CD4-positive, alpha-beta T cell treated with Interleukin-4 for 4 hours (primary cell): ENCODE measurements at regions not wholly inside any gene's neighbourhood (a gene's known extent, or its start where the extent isn't known, plus 50 kb on each side); places are given as distances from the start of the nearest gene placed in this dataset.
"Not testable (repeated sequence)": the region's sequence is repeated elsewhere in the genome, so short reads cannot be mapped to it uniquely, and the experiment has no call there.

Experiments used
- DNase-seq: peaks from one replicate; pipeline ENCODE4 v3.0.0-alpha.2; 2020

DNA sequence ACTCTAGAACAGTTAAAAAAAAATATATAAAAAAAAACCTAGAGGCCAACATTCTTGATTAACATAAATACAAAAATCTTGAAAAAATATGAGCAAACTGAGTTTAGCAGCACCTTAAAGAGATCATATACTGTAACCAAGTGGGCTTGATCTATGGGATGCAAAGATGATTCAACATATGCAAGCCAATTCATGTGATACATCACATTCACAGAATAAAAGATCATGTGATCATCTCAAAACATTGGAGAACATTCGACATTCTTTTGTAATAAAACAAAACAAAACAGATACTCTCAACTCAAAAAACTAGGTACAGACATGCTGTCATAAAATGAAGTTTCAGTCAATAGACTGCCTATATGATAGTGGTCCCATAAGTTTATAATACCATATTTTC, 165.4 kb upstream of the NDST4 start:
- no peak for DNase-seq

DNA sequence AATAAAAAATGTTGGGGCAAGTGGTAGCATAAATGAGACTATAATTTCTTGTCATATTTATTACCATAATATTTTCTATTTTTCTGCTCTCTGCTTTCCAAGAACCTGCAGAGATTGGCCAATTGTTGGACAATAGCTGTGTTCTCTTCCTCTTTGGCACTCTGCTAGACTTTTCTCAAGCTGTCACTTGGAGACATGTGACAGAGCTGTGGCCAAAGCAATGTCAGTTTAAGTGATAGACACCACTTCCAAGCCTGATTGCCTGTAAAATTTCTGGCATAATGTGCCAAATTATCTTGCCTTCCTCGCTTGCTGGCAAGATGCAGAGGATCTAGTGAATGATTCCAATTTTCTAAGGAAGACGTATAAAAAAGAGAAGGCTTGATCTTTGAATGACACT, 162.2 kb upstream of the NDST4 start:
- no peak for DNase-seq

DNA sequence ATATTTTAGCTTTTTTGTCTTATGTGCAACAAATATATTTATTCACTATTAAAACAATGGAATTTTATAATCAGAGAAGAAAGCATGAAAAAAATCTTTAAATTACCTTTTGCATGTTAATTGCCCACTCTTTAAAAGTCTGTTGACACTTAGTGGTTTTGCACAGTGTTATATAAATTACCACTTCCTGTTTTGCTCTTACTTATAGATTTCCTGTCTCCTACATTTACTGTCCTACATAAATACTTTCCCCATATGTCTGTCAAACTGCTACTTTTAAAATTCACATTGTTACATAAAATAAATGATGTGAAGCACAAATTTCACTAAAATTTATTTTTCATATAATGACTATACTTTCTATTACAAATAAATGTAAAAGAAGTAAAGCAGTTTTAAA, 161.1 kb upstream of the NDST4 start:
- peak; percentile 14 for DNase-seq

DNA sequence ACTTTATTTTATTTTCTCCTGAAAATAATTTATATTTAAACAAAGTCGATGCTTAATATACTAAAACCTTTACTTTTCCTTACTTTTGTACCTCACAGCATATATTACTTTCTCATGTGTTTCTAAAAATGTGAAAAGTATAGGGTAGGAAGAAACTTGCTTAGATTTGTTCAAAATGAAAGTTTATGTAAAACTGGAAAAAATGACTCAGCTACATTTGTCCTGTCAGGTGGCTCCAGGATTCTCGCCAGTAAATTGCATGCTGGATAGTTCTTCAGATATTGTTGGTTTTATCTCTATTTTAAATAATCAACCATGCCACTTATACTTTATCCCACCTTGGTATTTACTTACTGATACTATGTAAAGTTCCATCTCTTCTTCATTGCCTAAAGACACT, 159.2 kb upstream of the NDST4 start:
- no peak for DNase-seq

DNA sequence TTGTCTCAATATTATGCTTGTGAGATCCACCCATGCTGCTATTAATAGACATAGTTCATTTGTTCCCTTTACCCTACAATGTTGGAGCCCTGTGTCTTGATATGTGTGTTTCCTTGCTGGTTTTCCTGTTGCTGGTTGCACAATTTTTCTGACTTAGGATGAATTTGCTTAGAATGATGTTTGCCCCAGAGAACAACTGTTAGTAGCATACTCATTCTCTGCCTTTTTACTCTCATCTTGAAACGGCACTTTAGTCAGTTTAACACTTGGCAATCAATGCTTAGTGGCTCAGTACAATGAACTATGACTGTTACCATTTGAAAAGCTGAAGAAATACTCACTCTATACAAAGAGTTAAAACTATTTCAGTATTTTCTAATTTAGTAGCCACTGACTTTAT, 158.8 kb upstream of the NDST4 start:
- DNase-seq: no peak

DNA sequence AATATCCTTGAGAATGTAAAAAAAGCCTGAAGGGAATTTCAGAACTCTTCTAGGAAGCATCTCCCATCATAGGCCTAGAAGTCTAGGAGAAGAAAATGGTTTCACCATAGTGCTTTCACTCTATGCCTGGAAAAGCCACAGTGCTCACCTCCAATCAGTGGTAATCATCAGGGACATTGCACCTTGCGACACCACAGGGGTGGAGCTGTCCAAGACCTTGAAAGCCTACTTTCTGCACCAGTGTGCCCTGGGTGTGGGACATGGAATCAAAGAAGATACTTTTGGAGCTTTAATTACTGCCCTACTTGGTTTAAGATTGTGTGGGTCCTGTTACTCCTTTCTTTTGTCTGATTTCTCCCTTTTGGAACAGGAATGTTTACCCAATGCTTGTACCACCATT, 146.8 kb upstream of the NDST4 start:
- DNase-seq: no peak

DNA sequence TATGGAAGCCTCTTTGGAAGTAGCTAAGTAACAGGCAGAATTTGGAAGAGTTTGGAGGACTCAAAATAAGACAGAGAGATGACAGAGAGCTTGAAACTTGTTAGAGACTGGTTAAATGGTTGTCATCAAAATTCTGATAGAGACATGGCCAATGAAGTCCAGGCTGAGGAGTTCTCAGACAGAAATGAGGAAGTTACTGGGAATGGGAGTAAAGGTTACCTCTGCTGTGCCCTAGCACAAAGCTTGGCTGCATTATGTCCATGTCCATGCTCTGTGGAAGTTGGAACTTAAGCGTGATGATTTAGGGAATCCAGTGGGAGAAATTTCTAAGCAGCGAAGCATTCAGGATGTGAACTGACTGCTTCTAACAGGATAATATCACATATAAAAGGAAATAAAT, 146.2 kb upstream of the NDST4 start:
- DNase-seq: no peak

DNA sequence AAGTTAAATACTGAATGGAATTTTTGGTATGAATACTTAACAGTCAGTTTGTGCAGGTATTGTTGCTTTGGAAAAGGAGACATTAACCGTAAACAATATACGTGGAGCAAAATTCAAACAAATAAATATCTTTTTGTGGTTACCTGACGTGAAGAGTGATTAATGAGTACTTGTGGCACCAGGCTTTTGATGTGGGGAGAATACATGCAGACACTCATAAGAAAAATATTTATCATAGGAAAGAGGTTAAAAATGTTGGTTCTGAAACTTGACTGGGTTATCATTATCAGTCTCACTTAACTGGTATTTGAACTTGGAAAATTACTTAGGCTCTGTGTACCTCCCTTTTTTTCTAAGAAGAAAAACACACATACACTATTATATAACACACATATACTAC, 136.4 kb upstream of the NDST4 start:
- DNase-seq: no peak

DNA sequence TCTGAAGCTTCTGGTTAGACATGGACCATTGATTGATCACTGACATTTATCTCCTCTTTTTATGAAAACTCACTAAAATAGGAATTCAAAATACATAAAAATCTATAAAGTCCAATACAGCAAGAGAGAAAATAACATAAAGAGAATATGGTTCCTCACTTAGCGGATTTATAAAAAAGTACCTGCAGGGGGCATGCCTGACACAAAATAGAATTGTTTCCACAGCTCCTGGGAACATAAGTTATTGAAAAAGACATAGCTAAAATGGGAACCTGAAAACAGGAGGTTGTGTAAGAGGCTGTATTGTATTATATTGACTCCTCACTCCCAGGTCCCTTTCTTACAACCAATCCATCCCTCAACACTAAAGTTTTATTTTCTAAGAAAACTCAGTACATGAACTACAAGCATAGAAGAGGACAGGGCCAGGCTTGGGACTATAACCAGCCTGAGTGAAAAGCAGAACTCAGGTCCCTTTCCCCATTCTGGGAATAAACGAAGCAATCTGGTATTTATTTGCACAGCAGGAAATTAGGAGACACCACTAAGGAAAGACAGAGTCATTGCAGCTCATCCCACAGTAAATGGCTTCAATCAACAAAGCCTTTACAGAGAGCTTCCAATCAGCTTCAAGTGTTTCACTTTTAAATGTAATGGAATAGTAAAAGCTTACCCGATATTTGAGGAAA, 121.1 kb upstream of the NDST4 start:
- DNase-seq: no peak

DNA sequence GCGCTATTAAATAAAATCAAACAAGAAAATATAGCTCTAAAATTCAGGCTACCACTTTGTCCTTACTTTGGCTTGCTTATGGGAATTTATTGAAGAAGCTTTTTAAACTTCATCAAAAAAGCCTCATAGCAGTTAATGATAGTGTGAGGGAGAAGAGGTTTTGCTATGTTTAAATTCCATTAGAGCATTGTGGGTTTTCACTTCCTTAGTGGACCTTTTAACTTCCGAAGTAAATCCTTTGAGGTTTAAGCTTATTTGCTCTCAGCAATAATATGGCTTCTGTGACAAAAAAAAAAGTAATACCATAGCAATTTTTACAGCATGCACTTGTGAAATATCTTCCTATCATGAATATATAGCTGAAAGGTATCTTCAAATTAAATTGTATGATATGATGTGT, 120.2 kb upstream of the NDST4 start:
- no peak for DNase-seq

DNA sequence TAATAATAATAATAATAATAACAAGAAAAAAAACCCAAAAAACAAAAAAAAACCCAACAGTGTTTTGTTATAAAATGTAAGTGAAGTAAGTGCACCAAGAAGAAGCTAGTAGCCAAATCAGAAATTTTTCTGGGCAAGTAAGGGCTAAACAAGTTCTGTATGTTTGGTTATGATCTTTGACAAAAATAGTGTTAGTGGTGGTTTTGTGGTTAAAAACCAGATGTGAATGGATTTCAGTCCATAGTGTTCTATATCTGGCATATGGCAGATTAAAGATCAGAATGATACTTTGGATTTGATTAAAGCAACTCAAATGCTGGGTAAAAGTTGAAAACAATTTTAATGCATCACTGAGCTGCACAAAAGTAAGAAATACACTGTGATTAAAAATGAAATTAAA, 116.5 kb upstream of the NDST4 start:
- no peak for DNase-seq

DNA sequence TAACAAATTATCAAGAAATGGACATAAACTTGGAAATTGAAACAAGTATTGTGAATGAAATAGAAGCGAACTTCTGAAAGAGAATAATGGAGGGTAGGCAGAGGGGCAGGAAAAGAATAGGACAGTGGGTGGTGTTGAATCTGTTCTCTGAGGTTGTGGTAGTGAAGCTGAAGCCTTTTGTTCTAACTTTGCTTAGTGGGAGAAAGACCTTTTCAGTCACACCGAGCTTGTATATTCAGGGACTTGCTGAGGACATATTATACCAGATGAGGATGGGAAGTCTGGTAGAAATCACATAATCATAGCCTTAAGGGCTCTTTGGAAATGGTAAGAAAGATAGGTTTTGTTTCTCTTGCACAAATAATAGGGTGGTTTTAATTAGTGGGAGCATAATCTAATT, 115.4 kb upstream of the NDST4 start:
- no peak for DNase-seq

DNA sequence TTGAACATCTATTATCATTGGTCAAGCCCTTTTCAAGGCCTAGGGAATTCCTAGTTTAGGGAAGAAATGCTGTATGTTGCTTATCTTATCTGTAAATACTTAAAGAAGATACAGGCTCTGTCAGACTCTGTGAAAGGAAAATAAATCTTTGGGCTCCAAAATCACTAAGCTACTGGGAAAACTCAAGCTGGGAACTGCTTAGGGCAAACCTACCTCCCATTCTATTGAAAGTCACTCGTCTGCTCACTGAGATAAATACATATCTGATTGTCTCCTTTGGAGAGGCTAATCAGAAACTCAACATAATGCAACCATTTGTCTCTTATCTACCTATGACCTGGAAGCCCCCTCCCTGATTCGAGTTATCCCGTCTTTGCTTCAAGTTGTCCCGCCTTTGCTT, 108.6 kb upstream of the NDST4 start:
- no peak for DNase-seq

DNA sequence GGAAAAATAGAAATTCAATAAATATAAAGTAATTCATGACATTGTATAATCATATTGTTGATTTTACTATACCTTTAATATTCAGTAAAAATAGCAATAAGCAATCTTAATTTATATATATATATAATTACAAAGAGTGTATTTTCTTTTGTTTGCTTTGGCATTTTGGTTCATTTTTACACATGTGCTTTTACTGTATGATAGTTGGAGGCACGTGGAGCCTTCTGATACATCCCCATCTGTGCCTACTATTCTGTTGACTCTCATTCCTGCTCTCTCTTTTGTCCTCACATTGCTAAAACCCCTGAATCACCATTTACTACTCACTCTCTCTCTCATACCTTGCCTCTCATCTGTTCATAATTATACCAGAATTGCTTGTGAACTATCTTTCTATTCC, 106.4 kb upstream of the NDST4 start:
- DNase-seq: no peak

DNA sequence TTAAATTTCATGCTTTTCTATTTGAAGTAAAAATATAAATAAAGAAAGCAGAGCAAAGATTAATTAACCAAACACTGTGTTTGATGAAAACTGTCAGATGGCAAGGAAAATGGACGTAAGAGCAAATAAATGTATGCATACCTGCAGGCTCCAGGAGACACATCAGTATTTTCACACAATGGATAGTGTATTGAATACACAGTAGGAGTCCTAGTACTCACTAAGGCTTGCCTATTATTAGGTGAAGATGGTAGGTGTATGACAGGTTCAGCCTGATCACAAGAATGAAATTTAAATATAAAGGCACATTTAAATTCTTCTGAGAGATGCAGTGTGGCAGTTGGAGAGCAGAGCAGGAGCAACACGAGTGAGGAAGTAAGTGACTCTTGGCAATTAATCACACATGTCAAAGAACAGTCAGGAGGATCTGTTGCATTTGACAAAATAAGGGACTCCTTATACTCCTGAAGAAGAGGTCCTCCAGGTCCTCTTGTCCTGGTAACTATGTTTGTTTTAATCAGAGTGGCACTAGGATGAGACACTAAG, 106.0 kb upstream of the NDST4 start:
- no peak for DNase-seq

DNA sequence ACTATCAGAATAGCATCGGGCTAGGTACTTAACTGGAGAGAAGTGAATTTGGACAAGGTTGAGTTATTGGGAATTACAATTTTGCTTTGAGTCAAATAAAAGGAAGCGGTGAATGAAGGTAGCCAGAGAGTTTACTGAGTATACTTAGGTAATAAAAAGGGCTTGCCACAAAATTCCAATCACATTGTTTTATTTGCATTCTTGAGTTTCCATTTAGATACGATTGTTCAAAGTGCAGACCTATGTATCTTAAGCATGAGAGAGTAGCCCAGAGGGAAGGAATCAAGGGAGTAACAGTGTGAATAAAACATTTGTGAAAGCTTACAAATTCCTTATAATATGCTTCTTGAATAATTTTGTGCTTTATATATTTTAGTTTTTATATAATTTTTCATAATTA, 102.5 kb upstream of the NDST4 start:
- DNase-seq: no peak

DNA sequence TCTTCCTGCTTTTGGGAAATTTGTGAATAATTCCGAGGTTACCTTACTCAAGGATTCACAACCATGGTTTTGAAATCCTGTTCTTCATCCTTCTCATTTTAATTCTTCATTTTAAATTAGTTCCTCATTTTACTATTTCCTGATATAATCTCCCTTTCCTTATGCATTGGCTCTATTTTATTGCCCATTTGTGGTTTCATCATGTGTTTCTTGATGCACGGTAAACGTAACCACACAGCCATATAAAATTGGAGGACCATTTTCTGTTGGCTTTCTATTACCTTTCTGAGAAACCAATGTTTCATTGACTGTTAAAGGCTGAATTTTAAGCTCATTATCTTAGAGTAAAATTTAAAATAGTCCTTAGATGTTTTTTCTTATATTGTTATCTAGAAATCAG, 100.3 kb upstream of the NDST4 start:
- DNase-seq: no peak

DNA sequence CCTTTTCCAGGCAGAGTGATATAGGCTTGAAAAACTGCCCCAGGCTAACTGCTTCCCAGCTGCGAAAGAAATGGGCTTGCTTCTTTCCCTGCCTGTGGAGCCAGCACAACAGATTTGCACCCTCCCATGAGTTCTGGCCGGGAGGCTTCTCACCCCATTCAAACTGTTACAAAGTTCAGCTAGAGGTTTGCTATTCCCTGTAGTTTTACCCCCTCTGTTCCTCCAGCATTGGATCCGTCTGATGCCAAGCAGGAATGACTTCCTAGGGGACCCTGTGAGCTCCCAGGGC, 87.6 kb upstream of the NDST4 start:
- DNase-seq: no peak

DNA sequence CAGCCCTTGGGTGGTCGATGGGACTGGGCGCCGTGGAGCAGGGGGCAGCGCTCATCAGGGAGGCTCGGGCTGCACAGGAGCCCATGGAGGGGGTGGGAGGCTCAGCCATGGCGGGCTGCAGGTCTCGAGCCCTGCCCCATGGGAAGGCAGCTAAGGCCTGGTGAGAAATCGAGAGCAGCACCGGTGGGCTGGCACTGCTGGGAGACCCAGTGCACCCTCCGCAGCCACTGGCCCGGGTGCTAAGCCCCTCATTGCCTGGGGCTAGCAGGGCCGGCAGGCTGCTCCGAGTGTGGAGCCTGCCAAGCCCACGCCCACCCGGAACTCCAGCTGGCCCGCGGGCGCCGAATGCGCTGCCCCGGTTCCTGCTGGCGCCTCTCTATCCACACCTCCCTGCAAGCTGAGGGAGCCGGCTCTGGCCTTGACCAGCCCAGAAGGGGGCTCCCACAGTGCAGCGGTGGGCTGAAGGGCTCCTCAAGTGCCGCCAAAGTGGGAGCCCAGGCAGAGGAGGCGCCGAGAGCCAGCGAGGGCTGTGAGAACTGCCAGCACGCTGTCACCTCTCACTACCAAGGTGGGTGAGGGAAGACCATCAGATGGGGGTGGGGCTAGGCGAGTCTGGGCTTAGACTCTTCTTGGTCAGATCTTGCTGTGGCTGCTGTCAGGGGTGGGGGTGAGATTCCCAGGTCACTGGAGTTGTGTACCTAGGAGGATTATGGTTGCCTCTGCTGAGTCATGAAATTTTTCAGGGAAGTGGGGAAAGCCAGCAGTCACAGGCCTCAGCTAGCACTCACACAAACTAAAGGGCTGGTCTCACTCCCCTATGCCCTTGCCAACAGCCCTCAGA, 87.0 kb upstream of the NDST4 start:
- not testable (repeated sequence) for DNase-seq

DNA sequence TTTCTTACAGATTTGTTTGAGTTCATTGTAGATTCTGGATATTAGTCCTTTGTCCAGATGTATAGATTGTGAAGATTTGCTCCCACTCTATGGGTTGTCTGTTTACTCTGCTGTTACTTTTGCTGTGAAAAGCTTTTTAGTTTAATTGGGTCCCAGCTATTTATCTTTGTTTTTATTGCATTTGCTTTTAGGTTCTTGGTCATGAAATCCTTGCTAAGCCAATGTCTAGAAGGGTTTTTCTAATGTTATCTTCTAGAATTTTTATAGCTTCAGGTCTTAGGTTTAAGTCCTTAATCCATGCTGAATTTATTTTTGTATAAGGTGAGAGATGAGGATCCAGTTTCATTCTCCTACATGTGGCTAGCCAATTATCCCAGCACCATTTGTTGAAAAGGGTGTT, 81.2 kb upstream of the NDST4 start:
- not testable (repeated sequence) for DNase-seq

DNA sequence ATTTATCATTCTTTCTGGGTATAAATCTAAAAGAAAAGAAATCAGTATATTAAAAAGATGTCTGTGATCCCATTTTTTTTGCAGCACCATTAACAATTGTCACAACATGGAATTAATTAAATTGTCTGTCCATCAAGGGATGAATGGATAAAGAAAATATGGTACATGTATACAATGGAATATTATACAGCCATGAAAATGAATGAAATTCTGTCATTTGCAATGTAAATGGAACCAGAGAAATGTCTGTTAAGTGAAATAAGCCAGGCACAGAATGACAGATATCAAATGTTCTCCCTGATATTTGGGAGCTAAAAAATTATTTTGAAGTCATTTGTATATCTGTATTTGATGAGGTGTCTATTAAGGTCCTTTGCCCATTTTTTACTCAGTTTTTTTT, 77.1 kb upstream of the NDST4 start:
- DNase-seq: no peak

DNA sequence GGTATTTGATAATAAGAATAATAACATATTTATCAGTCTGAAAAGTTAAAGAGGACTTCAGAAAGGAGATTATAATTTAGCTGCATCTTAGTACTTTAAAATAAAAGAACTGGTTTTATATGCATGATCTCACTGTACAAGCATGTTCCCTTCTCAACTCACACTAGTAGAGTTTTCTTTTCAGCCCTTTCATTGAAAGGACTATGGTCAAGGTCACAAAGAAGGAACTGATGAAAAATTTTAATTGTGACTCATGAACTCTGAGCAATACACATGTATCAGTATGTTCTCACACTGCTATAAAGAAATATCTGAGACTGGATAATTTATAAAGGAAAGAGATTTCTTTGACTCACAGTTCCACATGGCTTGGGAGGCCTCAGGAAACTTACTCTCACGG, 73.7 kb upstream of the NDST4 start:
- DNase-seq: no peak

DNA sequence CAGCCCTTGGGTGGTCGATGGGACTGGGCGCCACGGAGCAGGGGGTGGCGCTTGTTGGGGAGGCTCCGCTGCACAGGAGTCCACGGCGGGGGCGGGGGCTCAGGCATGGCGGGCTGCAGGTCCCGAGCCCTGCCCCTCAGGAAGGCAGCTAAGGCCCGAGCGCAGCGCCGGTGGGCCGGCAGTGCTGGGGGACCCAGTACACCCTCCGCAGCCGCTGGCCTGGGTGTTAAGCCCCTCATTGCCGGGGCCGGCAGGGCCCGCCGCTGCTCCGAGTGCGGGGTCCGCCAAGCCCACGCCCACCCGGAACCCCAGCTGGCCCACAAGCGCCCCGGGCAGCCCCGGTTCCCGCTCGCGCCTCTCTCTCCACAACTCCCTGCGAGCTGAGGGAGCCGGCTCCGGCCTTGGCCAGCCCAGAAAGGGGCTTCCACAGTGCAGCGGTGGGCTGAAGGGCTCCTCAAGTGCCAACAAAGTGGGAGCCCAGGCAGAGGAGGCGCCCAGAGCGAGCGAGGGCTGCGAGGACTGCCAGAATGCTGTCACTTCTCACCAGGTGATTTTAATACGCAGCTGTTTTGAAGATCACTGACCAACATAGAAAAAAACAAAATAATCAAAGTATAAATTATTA, 66.1 kb upstream of the NDST4 start:
- not testable (repeated sequence) for DNase-seq

DNA sequence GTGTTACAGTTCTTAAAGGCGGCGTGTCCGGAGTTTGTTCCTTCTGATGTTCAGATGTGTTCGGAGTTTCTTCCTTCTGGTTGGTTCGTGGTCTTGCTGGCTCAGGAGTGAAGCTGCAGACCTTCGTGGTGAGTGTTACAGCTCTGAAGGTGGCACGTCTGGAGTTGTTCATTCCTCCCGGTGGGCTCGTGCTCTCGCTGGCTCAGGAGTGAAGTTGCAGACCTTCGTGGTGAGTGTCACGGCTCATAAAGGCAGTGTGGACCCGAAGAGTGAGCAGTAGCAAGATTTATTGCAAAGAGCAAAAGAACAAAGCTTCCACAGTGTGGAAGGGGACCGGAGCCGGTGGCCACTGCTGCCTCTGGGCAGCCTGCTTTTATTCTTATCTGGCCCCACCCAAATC, 65.3 kb upstream of the NDST4 start:
- DNase-seq: not testable (repeated sequence)
